ENCODE measurements at regions not wholly inside any gene's neighbourhood (a gene's known extent, or its start where the extent isn't known, plus 50 kb on each side); places are given as distances from the start of the nearest gene placed in this dataset.
"Not testable (repeated sequence)": the region's sequence is repeated elsewhere in the genome, so short reads cannot be mapped to it uniquely, and the experiment has no call there.

- no peak for DNase-seq (ENCODE audit: low read depth)
- in situ Hi-C loops (cut with HindIII; ENCODE audit: low pct_unique_long_range_greater_than_20kb, low sequenced_read_pairs): no loop called here
Observed at GRCh38 chr6:19210849-19211590, 626.1 kb upstream of the ID4 start.

- in situ Hi-C loops (cut with HindIII; ENCODE audit: low pct_unique_long_range_greater_than_20kb, low sequenced_read_pairs): no loop called here
- DNase-seq (ENCODE audit: low read depth): no peak
Observed at GRCh38 chr6:19214231-19214630, 622.9 kb upstream of the ID4 start.

GRCh38 chr6:19219931-19220330, 617.2 kb upstream of the ID4 start:
- DNase-seq (ENCODE audit: low read depth): no peak

GRCh38 chr6:19231878-19232561, 605.1 kb upstream of the ID4 start:
- in situ Hi-C loops (cut with HindIII; ENCODE audit: low pct_unique_long_range_greater_than_20kb, low sequenced_read_pairs): no loop called here
- DNase-seq (ENCODE audit: low read depth): no peak

More at GRCh38 chr6:19219931-19220330, 617.2 kb upstream of the ID4 start:
- in situ Hi-C loops (cut with HindIII; ENCODE audit: low pct_unique_long_range_greater_than_20kb, low sequenced_read_pairs): no loop called here

GRCh38 chr6:19245656-19246055, 591.5 kb upstream of the ID4 start:
- DNase-seq (ENCODE audit: low read depth): no peak
- in situ Hi-C loops (cut with HindIII; ENCODE audit: low pct_unique_long_range_greater_than_20kb, low sequenced_read_pairs): no loop called here

GRCh38 chr6:19247181-19247580, 590.0 kb upstream of the ID4 start:
- DNase-seq (ENCODE audit: low read depth); in situ Hi-C loops (cut with HindIII; ENCODE audit: low pct_unique_long_range_greater_than_20kb, low sequenced_read_pairs): not testable (repeated sequence)

- DNase-seq (ENCODE audit: low read depth); in situ Hi-C loops (cut with HindIII; ENCODE audit: low pct_unique_long_range_greater_than_20kb, low sequenced_read_pairs): not testable (repeated sequence)
Observed at GRCh38 chr6:19256123-19256522, 581.0 kb upstream of the ID4 start.

GRCh38 chr6:19261642-19262041, 575.5 kb upstream of the ID4 start:
- in situ Hi-C loops (cut with HindIII; ENCODE audit: low pct_unique_long_range_greater_than_20kb, low sequenced_read_pairs): no loop called here
- no peak for DNase-seq (ENCODE audit: low read depth)

GRCh38 chr6:19268117-19268516, 569.1 kb upstream of the ID4 start:
- no peak for DNase-seq (ENCODE audit: low read depth)
- in situ Hi-C loops (cut with HindIII; ENCODE audit: low pct_unique_long_range_greater_than_20kb, low sequenced_read_pairs): no loop called here

GRCh38 chr6:19268718-19269117, 568.5 kb upstream of the ID4 start:
- in situ Hi-C loops (cut with HindIII; ENCODE audit: low pct_unique_long_range_greater_than_20kb, low sequenced_read_pairs): no loop called here
- DNase-seq (ENCODE audit: low read depth): no peak

- in situ Hi-C loops (cut with HindIII; ENCODE audit: low pct_unique_long_range_greater_than_20kb, low sequenced_read_pairs): no loop called here
- DNase-seq (ENCODE audit: low read depth): no peak
Observed at GRCh38 chr6:19269341-19269898, 567.8 kb upstream of the ID4 start.

- in situ Hi-C loops (cut with HindIII; ENCODE audit: low pct_unique_long_range_greater_than_20kb, low sequenced_read_pairs): no loop called here
- DNase-seq (ENCODE audit: low read depth): no peak
Observed at GRCh38 chr6:19270616-19271015, 566.6 kb upstream of the ID4 start.

GRCh38 chr6:19279273-19279684, 557.9 kb upstream of the ID4 start:
- DNase-seq (ENCODE audit: low read depth): no peak
- in situ Hi-C loops (cut with HindIII; ENCODE audit: low pct_unique_long_range_greater_than_20kb, low sequenced_read_pairs): no loop called here

- in situ Hi-C loops (cut with HindIII; ENCODE audit: low pct_unique_long_range_greater_than_20kb, low sequenced_read_pairs): no loop called here
- DNase-seq (ENCODE audit: low read depth): no peak
Observed at GRCh38 chr6:19287928-19288327, 549.2 kb upstream of the ID4 start.

GRCh38 chr6:19289457-19289856, 547.7 kb upstream of the ID4 start:
- no peak for DNase-seq (ENCODE audit: low read depth)
- in situ Hi-C loops (cut with HindIII; ENCODE audit: low pct_unique_long_range_greater_than_20kb, low sequenced_read_pairs): no loop called here

- in situ Hi-C loops (cut with HindIII; ENCODE audit: low pct_unique_long_range_greater_than_20kb, low sequenced_read_pairs): no loop called here
- peak; percentile 13 for DNase-seq (ENCODE audit: low read depth)
Observed at GRCh38 chr6:19297880-19298279, 539.3 kb upstream of the ID4 start.

- in situ Hi-C loops (cut with HindIII; ENCODE audit: low pct_unique_long_range_greater_than_20kb, low sequenced_read_pairs): no loop called here
- DNase-seq (ENCODE audit: low read depth): no peak
Observed at GRCh38 chr6:19298421-19298820, 538.7 kb upstream of the ID4 start.

- DNase-seq (ENCODE audit: low read depth): no peak
- in situ Hi-C loops (cut with HindIII; ENCODE audit: low pct_unique_long_range_greater_than_20kb, low sequenced_read_pairs): no loop called here
Observed at GRCh38 chr6:19299129-19299528, 538.0 kb upstream of the ID4 start.

GRCh38 chr6:19301980-19302379, 535.2 kb upstream of the ID4 start:
- peak; percentile 82 for DNase-seq (ENCODE audit: low read depth)
- in situ Hi-C loops (cut with HindIII; ENCODE audit: low pct_unique_long_range_greater_than_20kb, low sequenced_read_pairs): no loop called here

- DNase-seq (ENCODE audit: low read depth): no peak
- in situ Hi-C loops (cut with HindIII; ENCODE audit: low pct_unique_long_range_greater_than_20kb, low sequenced_read_pairs): no loop called here
Observed at GRCh38 chr6:19303383-19303782, 533.8 kb upstream of the ID4 start.

Data from Caki2 (cell line).